H1 (cell line): ENCODE measurements at regions not wholly inside any gene's neighbourhood (a gene's known extent, or its start where the extent isn't known, plus 50 kb on each side); places are given as distances from the start of the nearest gene placed in this dataset.

Experiments
- BRCA1 ChIP-seq: IDR thresholded peaks from 2 replicates; pipeline ENCODE4 v1.6.1; 2012; ENCODE audit warnings: low read depth, low read length, improper control_type of control experiment
- JUND ChIP-seq: IDR thresholded peaks from 2 replicates; pipeline ENCODE4 v1.6.1; 2011; ENCODE audit warnings: mild to moderate bottlenecking, improper control_type of control experiment, low read length
- NANOG ChIP-seq: IDR thresholded peaks from 2 replicates; pipeline ENCODE4 v1.6.1; 2011; ENCODE audit warnings: low read length, low read depth, mild to moderate bottlenecking, inconsistent platforms; ENCODE audit not compliant: insufficient read depth, poor library complexity, severe bottlenecking
- PHF8 ChIP-seq: fragments of 200-600 bp; sonication (generic); conservative IDR thresholded peaks from 2 replicates; pipeline ENCODE4 v1.7.1; 2012; ENCODE audit warnings: low read depth, mild to moderate bottlenecking, inconsistent platforms, low read length, moderate library complexity
- POLR2A ChIP-seq, 2 experiments: IDR thresholded peaks; 1 replicate in 1 of 2; 2 replicates in 1 of 2; pipeline ENCODE4 v1.6.1; 2011; ENCODE audit warnings: low read depth in 2 of 2, low read length in 2 of 2, mild to moderate bottlenecking in 2 of 2; ENCODE audit errors: control extremely low read depth in 1 of 2
- POLR2AphosphoS5 ChIP-seq: IDR thresholded peaks from 2 replicates; pipeline ENCODE4 v1.6.1; 2011; ENCODE audit warnings: low read depth, low read length
- SIRT6 ChIP-seq: IDR thresholded peaks from one replicate; pipeline ENCODE4 v1.7.1; 2012; ENCODE audit warnings: low read length, inconsistent platforms
- TAF1 ChIP-seq: IDR thresholded peaks from 2 replicates; pipeline ENCODE4 v1.6.1; 2011; ENCODE audit warnings: mild to moderate bottlenecking, low read depth, low read length
- TBP ChIP-seq: IDR thresholded peaks from 2 replicates; pipeline ENCODE4 v1.6.1; 2011; ENCODE audit warnings: low read depth, low read length, improper control_type of control experiment
- TEAD4 ChIP-seq: IDR thresholded peaks from 2 replicates; pipeline ENCODE4 v1.6.1; 2012; ENCODE audit warnings: low read depth, low read length, inconsistent platforms, mixed read lengths
- TF ChIP-seq, protein P1 (sequence below), 3 experiments: IDR thresholded peaks; 1 replicate in 2 of 3; 2 replicates in 1 of 3; pipeline versions ENCODE4 v1.5.1 to v1.6.1; 2011; ENCODE audit warnings: low read length in 3 of 3, mild to moderate bottlenecking in 3 of 3, inconsistent platforms in 2 of 3, low read depth in 1 of 3, moderate library complexity in 1 of 3; ENCODE audit not compliant: insufficient read depth in 1 of 3; ENCODE audit errors: control extremely low read depth in 1 of 3
- TF ChIP-seq, protein P2 (sequence below): IDR thresholded peaks from 2 replicates; pipeline ENCODE4 v1.6.1; 2012; ENCODE audit warnings: inconsistent platforms

GRCh38 chr20:53837126-53837826, 233.1 kb downstream of the BCAS1 start:
- TF ChIP-seq, protein P1, sequence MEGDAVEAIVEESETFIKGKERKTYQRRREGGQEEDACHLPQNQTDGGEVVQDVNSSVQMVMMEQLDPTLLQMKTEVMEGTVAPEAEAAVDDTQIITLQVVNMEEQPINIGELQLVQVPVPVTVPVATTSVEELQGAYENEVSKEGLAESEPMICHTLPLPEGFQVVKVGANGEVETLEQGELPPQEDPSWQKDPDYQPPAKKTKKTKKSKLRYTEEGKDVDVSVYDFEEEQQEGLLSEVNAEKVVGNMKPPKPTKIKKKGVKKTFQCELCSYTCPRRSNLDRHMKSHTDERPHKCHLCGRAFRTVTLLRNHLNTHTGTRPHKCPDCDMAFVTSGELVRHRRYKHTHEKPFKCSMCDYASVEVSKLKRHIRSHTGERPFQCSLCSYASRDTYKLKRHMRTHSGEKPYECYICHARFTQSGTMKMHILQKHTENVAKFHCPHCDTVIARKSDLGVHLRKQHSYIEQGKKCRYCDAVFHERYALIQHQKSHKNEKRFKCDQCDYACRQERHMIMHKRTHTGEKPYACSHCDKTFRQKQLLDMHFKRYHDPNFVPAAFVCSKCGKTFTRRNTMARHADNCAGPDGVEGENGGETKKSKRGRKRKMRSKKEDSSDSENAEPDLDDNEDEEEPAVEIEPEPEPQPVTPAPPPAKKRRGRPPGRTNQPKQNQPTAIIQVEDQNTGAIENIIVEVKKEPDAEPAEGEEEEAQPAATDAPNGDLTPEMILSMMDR (IDR thresholded peaks at IDR 0.05; ENCODE audit: control extremely low read depth in 1 of 3, insufficient read depth in 1 of 3, low read depth in 1 of 3, low read length in 3 of 3) = no peak
- TF ChIP-seq POLR2AphosphoS5 = no peak
- no peak for TF ChIP-seq POLR2A (IDR thresholded peaks at IDR 0.05; ENCODE audit: control extremely low read depth in 1 of 2, low read depth in 2 of 2, low read length in 2 of 2)
- TF ChIP-seq BRCA1 = no peak
- no peak for TF ChIP-seq NANOG
- TF ChIP-seq PHF8 = no peak
- no peak for TF ChIP-seq JUND
- TF ChIP-seq, protein P2, sequence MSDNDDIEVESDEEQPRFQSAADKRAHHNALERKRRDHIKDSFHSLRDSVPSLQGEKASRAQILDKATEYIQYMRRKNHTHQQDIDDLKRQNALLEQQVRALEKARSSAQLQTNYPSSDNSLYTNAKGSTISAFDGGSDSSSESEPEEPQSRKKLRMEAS = no peak
- no peak for TF ChIP-seq SIRT6
- no peak for TF ChIP-seq TAF1
- no peak for TF ChIP-seq TEAD4
- no peak for TF ChIP-seq TBP
